ENCODE measurements at regions not wholly inside any gene's neighbourhood (a gene's known extent, or its start where the extent isn't known, plus 50 kb on each side); places are given as distances from the start of the nearest gene placed in this dataset.

DNA sequence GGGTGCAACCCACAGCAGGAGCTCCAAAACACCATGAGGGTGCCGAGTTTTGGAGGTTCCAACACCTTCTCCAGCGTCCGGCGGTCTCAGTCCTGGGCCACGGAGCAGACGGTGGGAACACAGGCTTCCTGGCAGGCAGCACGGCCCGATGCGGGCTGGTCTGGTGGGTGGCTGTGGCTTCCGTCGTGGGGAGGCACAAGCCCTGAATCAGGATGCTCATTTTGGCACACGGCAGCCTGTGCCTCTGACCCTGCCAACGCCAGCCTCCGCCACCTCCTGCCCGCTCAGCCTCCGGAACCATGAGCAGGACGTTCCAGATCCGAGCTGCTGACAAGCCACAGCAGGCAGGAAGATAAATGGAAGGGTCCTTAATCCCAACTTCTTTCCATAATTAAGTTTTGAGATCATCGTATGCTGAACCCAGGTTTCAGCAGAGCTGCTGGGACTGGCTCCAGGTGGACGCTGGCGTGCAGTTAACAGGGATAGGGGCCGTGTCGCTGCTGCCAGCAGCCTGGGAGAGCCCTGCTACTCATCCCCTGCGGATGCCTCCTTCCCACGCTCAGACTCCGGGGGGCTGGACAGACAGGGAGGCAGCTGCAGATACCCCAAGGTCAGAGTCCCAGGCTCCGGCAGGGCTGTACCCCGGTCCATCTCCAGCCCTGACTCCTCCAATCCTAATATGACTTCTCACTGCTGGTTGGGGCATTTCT lies 136.6 kb downstream of the ENGASE start:
- no peak for DNase-seq
- no peak for ATAC-seq (ENCODE audit: insufficient read depth, low read depth)

DNA sequence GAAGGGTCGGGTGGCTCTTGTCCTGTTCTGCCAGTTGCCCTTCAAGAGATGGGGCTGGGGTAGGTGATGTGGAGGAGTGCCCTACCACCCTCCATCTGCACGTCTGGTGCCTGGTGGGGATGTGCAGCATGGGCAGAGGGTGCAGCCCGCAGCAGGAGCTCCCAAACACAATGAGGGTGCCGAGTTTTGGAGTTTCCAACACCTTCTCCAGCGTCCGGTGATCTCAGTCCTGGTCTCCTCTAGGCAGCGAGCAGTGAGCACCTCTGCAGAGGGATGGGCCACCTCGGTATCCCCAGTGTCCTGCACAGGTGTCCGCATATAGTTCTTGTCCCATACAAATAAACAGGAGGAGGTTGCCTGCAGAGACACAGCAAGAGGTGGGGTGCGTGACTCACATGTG lies 136.0 kb downstream of the ENGASE start:
- Histone ChIP-seq H3K4me2 (ENCODE audit: insufficient read depth, low read length) (no peak overlapping the region), H3K9ac (ENCODE audit: low read depth, low read length) (no peak overlapping the region), H3K36me3 (ENCODE audit: insufficient read depth, low read length) (no peaks in the 10 kb centered on the region), H2AFZ (ENCODE audit: low read depth, low read length) (no peak overlapping the region), H4K20me1 (ENCODE audit: insufficient read depth, low read length) (no peaks in the 10 kb centered on the region; the same call in 1 of the 2 replicates), H3K79me2 (ENCODE audit: insufficient read depth, low read length) (no peaks in the 10 kb centered on the region), H3K4me1 (ENCODE audit: insufficient read depth, low read length) (no peaks in the 10 kb centered on the region), H3K27me3 (ENCODE audit: insufficient read depth, low read length, poor library complexity) (peaks cover 20% of the 10 kb centered on the region), H3K9me3 (ENCODE audit: insufficient read depth, low read length, severe bottlenecking) (no peaks in the 10 kb centered on the region), H3K27ac (ENCODE audit: low read length) (no peak overlapping the region), H3K4me3 (ENCODE audit: low read depth in 1 of 2, low read length in 2 of 2) (no peak overlapping the region)
- TF ChIP-seq EZH2 (IDR thresholded peaks at IDR 0.05; ENCODE audit: borderline replicate concordance, low read depth, low read length, severe bottlenecking) (no peak), CTCF (IDR thresholded peaks at IDR 0.05; ENCODE audit: borderline replicate concordance, extremely low read depth, low read length, poor library complexity, severe bottlenecking) (no peak)
- ATAC-seq (ENCODE audit: insufficient read depth, low read depth) (no peak), DNase-seq (no peak)

More for the DNA sequence above, 136.6 kb downstream of the ENGASE start:
- H3K4me1 ChIP-seq (ENCODE audit: insufficient read depth, low read length) = no peaks in the 10 kb centered on the region
- H3K27ac ChIP-seq (ENCODE audit: low read length) = no peak overlapping the region
- TF ChIP-seq EZH2 (IDR thresholded peaks at IDR 0.05; ENCODE audit: borderline replicate concordance, low read depth, low read length, severe bottlenecking) (no peak), CTCF (IDR thresholded peaks at IDR 0.05; ENCODE audit: borderline replicate concordance, extremely low read depth, low read length, poor library complexity, severe bottlenecking) (no peak)
- H3K4me2 ChIP-seq (ENCODE audit: insufficient read depth, low read length) = no peak overlapping the region
- H2AFZ ChIP-seq (ENCODE audit: low read depth, low read length) = no peak overlapping the region
- no peak overlapping the region for H3K4me3 ChIP-seq (ENCODE audit: low read depth in 1 of 2, low read length in 2 of 2)
- no peak overlapping the region for H3K9ac ChIP-seq (ENCODE audit: low read depth, low read length)
- H3K79me2 ChIP-seq (ENCODE audit: insufficient read depth, low read length) = no peaks in the 10 kb centered on the region
- H4K20me1 ChIP-seq (ENCODE audit: insufficient read depth, low read length) = no peaks in the 10 kb centered on the region; the same call in 1 of the 2 replicates
- H3K36me3 ChIP-seq (ENCODE audit: insufficient read depth, low read length) = no peaks in the 10 kb centered on the region
- H3K27me3 ChIP-seq (ENCODE audit: insufficient read depth, low read length, poor library complexity) = peaks cover 20% of the 10 kb centered on the region
- H3K9me3 ChIP-seq (ENCODE audit: insufficient read depth, low read length, severe bottlenecking) = no peaks in the 10 kb centered on the region

GRCh38 chr17:79207960-79208359 lies 133.3 kb downstream of the ENGASE start:
- Histone ChIP-seq H3K27ac (ENCODE audit: low read length) (no peak overlapping the region), H3K4me1 (ENCODE audit: insufficient read depth, low read length) (no peaks in the 10 kb centered on the region), H3K79me2 (ENCODE audit: insufficient read depth, low read length) (no peaks in the 10 kb centered on the region), H3K4me2 (ENCODE audit: insufficient read depth, low read length) (no peak overlapping the region), H4K20me1 (ENCODE audit: insufficient read depth, low read length) (no peaks in the 10 kb centered on the region; the same call in none of the 2 replicates), H2AFZ (ENCODE audit: low read depth, low read length) (no peak overlapping the region), H3K27me3 (ENCODE audit: insufficient read depth, low read length, poor library complexity) (peaks cover 29% of the 10 kb centered on the region), H3K9ac (ENCODE audit: low read depth, low read length) (no peak overlapping the region), H3K9me3 (ENCODE audit: insufficient read depth, low read length, severe bottlenecking) (no peaks in the 10 kb centered on the region), H3K36me3 (ENCODE audit: insufficient read depth, low read length) (no peaks in the 10 kb centered on the region), H3K4me3 (ENCODE audit: low read depth in 1 of 2, low read length in 2 of 2) (no peak overlapping the region)
- no peak for ATAC-seq (ENCODE audit: insufficient read depth, low read depth)
- DNase-seq = no peak
- TF ChIP-seq CTCF (IDR thresholded peaks at IDR 0.05; ENCODE audit: borderline replicate concordance, extremely low read depth, low read length, poor library complexity, severe bottlenecking) (no peak), EZH2 (IDR thresholded peaks at IDR 0.05; ENCODE audit: borderline replicate concordance, low read depth, low read length, severe bottlenecking) (no peak)

Measured in DND-41 (cell line).